GM12878 (cell line): ENCODE measurements at regions not wholly inside any gene's neighbourhood (a gene's known extent, or its start where the extent isn't known, plus 50 kb on each side); places are given as distances from the start of the nearest gene placed in this dataset.

ENCODE experiments used
- ATAC-seq: fragments of 200-7000 bp; cut with Tn5 transposase; 3 replicates; pipeline ENCODE4 v1.9.1; 2020; ENCODE audit warnings: mild to moderate bottlenecking, moderate library complexity
- BruUV-seq: library from RNA; stranded (reverse); fragments of 400-500 nt; replicated peaks from 2 replicates; lab custom pipeline; 2021; lab: Mats Ljungman, UMichigan
- CTCF ChIA-PET: fragments of 300-600 bp; sonication (Branson Sonifier 250); formaldehyde crosslinking; extraction: SDS; loops from one replicate; lab custom pipeline; 2021; ENCODE audit warnings: inconsistent platforms; lab: Yijun Ruan, JAX
- POLR2A ChIA-PET: fragments of 350-600 bp; formaldehyde crosslinking; extraction: SDS; loops from one replicate; lab custom pipeline; 2021; ENCODE audit warnings: inconsistent platforms; lab: Charles Lee
- RAD21 ChIA-PET: fragments of 300-600 bp; sonication (Branson Sonifier 250); formaldehyde crosslinking; loops from one replicate; lab custom pipeline; 2023; ENCODE audit warnings: antibody characterized with exemption; ENCODE audit not compliant: unreplicated experiment; lab: Charles Lee
- SMC1A ChIA-PET: fragments of 300-600 bp; sonication (Branson Sonifier 250); formaldehyde crosslinking; loops from one replicate; lab custom pipeline; 2023; ENCODE audit not compliant: unreplicated experiment, uncharacterized antibody; lab: Charles Lee
- DNase-seq: peaks from one replicate; pipeline ENCODE4 v3.0.0-alpha.2; 2011; ENCODE audit warnings: low read depth, low spot score
- FAIRE-seq: peaks from 3 replicates; lab custom pipeline; 2011; peaks lifted over from hg19 to GRCh38; lab: Jason Lieb, UNC
- H2AFZ ChIP-seq: 2 replicates; pipeline ENCODE4 v1.6.0; 2011; ENCODE audit warnings: low read depth, low read length, control low read depth; ENCODE audit not compliant: control insufficient read depth
- H3K27ac ChIP-seq: 2 replicates; pipeline ENCODE4 v1.5.1; 2011; ENCODE audit warnings: control low read depth; ENCODE audit not compliant: control insufficient read depth, insufficient read depth
- H3K27me3 ChIP-seq, 2 experiments: replicated peaks in 1 of 2; 2 replicates each; pipeline versions ENCODE4 v1.6.0 to v1.6.1; 2011; ENCODE audit warnings: low read length in 1 of 2; ENCODE audit not compliant: control insufficient read depth in 2 of 2, insufficient read depth in 2 of 2
- H3K36me3 ChIP-seq, 2 experiments: 2 replicates each; pipeline ENCODE4 v1.5.1; 2011; ENCODE audit warnings: low read length in 1 of 2; ENCODE audit not compliant: control insufficient read depth in 2 of 2, insufficient read depth in 2 of 2
- H3K4me1 ChIP-seq: 2 replicates; pipeline ENCODE4 v1.6.1; 2011; ENCODE audit warnings: mild to moderate bottlenecking, low read length, moderate library complexity, mixed read lengths; ENCODE audit not compliant: control insufficient read depth, insufficient read depth
- H3K4me2 ChIP-seq: 2 replicates; pipeline ENCODE4 v1.6.0; 2011; ENCODE audit warnings: control low read depth; ENCODE audit not compliant: control insufficient read depth, insufficient read depth
- H3K4me3 ChIP-seq: fragments of 200-600 bp; sonication (generic); 2 replicates; pipeline ENCODE4 v1.5.1; 2016
- H3K79me2 ChIP-seq: 2 replicates; pipeline ENCODE4 v1.6.0; 2011; ENCODE audit warnings: low read length; ENCODE audit not compliant: control insufficient read depth, insufficient read depth
- H3K9ac ChIP-seq: 2 replicates; pipeline ENCODE4 v1.8.0; 2011; ENCODE audit warnings: low read length, control low read depth, mixed read lengths; ENCODE audit not compliant: control insufficient read depth, insufficient read depth
- H3K9me3 ChIP-seq: replicated peaks from 3 replicates; pipeline ENCODE4 v1.5.1; 2011; ENCODE audit warnings: mild to moderate bottlenecking, low read length; ENCODE audit not compliant: control insufficient read depth, insufficient read depth
- H4K20me1 ChIP-seq: 2 replicates; pipeline ENCODE4 v1.6.0; 2011; ENCODE audit not compliant: control insufficient read depth, insufficient read depth
- BCL11A ChIP-seq: IDR thresholded peaks from 2 replicates; pipeline ENCODE4 v1.6.1; 2011; ENCODE audit warnings: low read depth, low read length
- BCLAF1 ChIP-seq: fragments of 450-650 bp; IDR thresholded peaks from 2 replicates; pipeline ENCODE4 v1.6.1; 2017; ENCODE audit warnings: antibody characterized with exemption, mild to moderate bottlenecking, moderate library complexity
- CEBPZ ChIP-seq: fragments of 150-350 bp; IDR thresholded peaks from 2 replicates; pipeline ENCODE4 v1.6.1; 2016; ENCODE audit warnings: low read depth, low read length
- CHD1 ChIP-seq: IDR thresholded peaks from 2 replicates; pipeline ENCODE4 v1.6.1; 2012; ENCODE audit warnings: low read depth, low read length, improper control_type of control experiment
- CHD2 ChIP-seq: IDR thresholded peaks from 2 replicates; pipeline ENCODE4 v1.6.1; 2011; ENCODE audit warnings: low read depth, low read length, improper control_type of control experiment, borderline replicate concordance
- FOXK2 ChIP-seq: fragments of 450-650 bp; IDR thresholded peaks from 2 replicates; pipeline ENCODE4 v1.6.1; 2017; ENCODE audit warnings: mild to moderate bottlenecking, moderate library complexity
- HDGF ChIP-seq: fragments of 450-650 bp; IDR thresholded peaks from 2 replicates; pipeline ENCODE4 v1.6.1; 2016; ENCODE audit warnings: antibody characterized with exemption
- MEF2A ChIP-seq: IDR thresholded peaks from 2 replicates; pipeline ENCODE4 v1.6.1; 2011; ENCODE audit warnings: low read depth, mild to moderate bottlenecking, low read length, moderate library complexity; ENCODE audit not compliant: insufficient read depth
- MEF2B ChIP-seq: fragments of 450-650 bp; IDR thresholded peaks from 2 replicates; pipeline ENCODE4 v1.6.1; 2018; ENCODE audit warnings: mild to moderate bottlenecking, moderate library complexity; ENCODE audit not compliant: partially characterized antibody, poor library complexity, severe bottlenecking
- MTA3 ChIP-seq: IDR thresholded peaks from 2 replicates; pipeline ENCODE4 v1.6.1; 2012; ENCODE audit warnings: low read length, inconsistent platforms, borderline replicate concordance
- NR2C1 ChIP-seq: fragments of 450-650 bp; IDR thresholded peaks from 2 replicates; pipeline ENCODE4 v1.6.1; 2017; ENCODE audit warnings: antibody characterized with exemption, mild to moderate bottlenecking, moderate library complexity
- POLR2AphosphoS5 ChIP-seq: IDR thresholded peaks from 2 replicates; pipeline ENCODE4 v1.6.1; 2011; ENCODE audit warnings: mild to moderate bottlenecking, low read length, inconsistent platforms
- RAD51 ChIP-seq: fragments of 450-650 bp; IDR thresholded peaks from 2 replicates; pipeline ENCODE4 v1.6.1; 2016; ENCODE audit warnings: moderate library complexity, mild to moderate bottlenecking, inconsistent platforms
- RFX5 ChIP-seq: IDR thresholded peaks from 2 replicates; pipeline ENCODE4 v1.6.1; 2011; ENCODE audit warnings: low read depth, low read length, improper control_type of control experiment
- TBL1XR1 ChIP-seq: IDR thresholded peaks from 2 replicates; pipeline ENCODE4 v1.6.1; 2012; ENCODE audit warnings: low read depth, low read length, improper control_type of control experiment
- WGBS: methylation state at CpG from one replicate; pipeline ENCODE4 v1.1.6; 2016; ENCODE audit warnings: low lambda C conversion rate; ENCODE audit not compliant: insufficient replicate concordance, insufficient coverage; ENCODE audit errors: missing lambda C conversion rate; 5-methylcytosine and 5-hydroxymethylcytosine counted together
- in situ Hi-C: fragments of 300-500 bp; cut with MboI; formaldehyde crosslinking; loops from 9 replicates; pipeline ENCODE4 v1.14.3; 2018; ENCODE audit warnings: mixed read lengths
- intact Hi-C: fragments of 100-400 bp; cut with micrococcal nuclease; formaldehyde crosslinking; loops from one replicate; pipeline ENCODE4 v1.14.2; 2022; ENCODE audit not compliant: unreplicated experiment

- Histone ChIP-seq H3K4me2 (no peak overlapping the region), H4K20me1 (no peaks in the 10 kb centered on the region), H3K9me3 (no peaks in the 10 kb centered on the region), H3K4me3 (no peak overlapping the region), H3K9ac (no peak overlapping the region), H3K27me3 (no peaks in the 10 kb centered on the region), H3K79me2 (no peaks in the 10 kb centered on the region), H3K36me3 (no peaks in the 10 kb centered on the region), H3K27ac (no peak overlapping the region), H3K4me1 (no peaks in the 10 kb centered on the region), H2AFZ (no peak overlapping the region)
- SMC1A ChIA-PET: no interaction called here
- 41% methylated on average over 3 of the region's 3 CpGs for WGBS
- TF ChIP-seq CEBPZ (no peak), NR2C1 (no peak), FOXK2 (no peak), MTA3 (no peak)
- in situ Hi-C loops (no loop called here), intact Hi-C loops (no loop called here)
- CTCF ChIA-PET: no interaction called here
- ATAC-seq: no peak
- BruUV-seq: no TSS peak
- POLR2A ChIA-PET: no interaction called here
- no peak for FAIRE-seq
- RAD21 ChIA-PET: no interaction called here
- no peak for DNase-seq
Observed at GRCh38 chr1:239662950-239663349, 276.6 kb downstream of the CHRM3 start.

GRCh38 chr1:239672256-239672655 lies 285.9 kb downstream of the CHRM3 start:
- Histone ChIP-seq H3K4me1 (no peaks in the 10 kb centered on the region), H3K4me3 (no peak overlapping the region), H3K27ac (no peak overlapping the region), H3K36me3 (no peaks in the 10 kb centered on the region), H3K27me3 (no peaks in the 10 kb centered on the region), H3K9me3 (no peaks in the 10 kb centered on the region), H3K4me2 (no peak overlapping the region), H3K9ac (no peak overlapping the region), H3K79me2 (no peaks in the 10 kb centered on the region), H4K20me1 (no peaks in the 10 kb centered on the region), H2AFZ (no peak overlapping the region)
- DNase-seq: no peak
- ATAC-seq: no peak
- CTCF ChIA-PET: interaction anchor here (0.6 kb wide), 1 partner anchor 45 kb away, joined by 3 read pairs; no protein-coding TSS in a partner anchor
- in situ Hi-C loops: no loop called here
- no TSS peak for BruUV-seq
- no peak for FAIRE-seq
- POLR2A ChIA-PET: no interaction called here
- intact Hi-C loops: no loop called here
- RAD21 ChIA-PET: no interaction called here
- WGBS: 0% methylated on average over 1 of the region's 1 CpG
- SMC1A ChIA-PET: no interaction called here
- TF ChIP-seq RFX5: no peak
- TF ChIP-seq MEF2A: no peak
- TF ChIP-seq MEF2B: no peak
- TF ChIP-seq RAD51: no peak
- TF ChIP-seq POLR2AphosphoS5: no peak
- TF ChIP-seq CHD2: no peak
- no peak for TF ChIP-seq TBL1XR1
- TF ChIP-seq BCLAF1: no peak
- no peak for TF ChIP-seq CHD1
- no peak for TF ChIP-seq BCL11A
- TF ChIP-seq HDGF: no peak
